ENCODE measurements at regions not wholly inside any gene's neighbourhood (a gene's known extent, or its start where the extent isn't known, plus 50 kb on each side); places are given as distances from the start of the nearest gene placed in this dataset.

GRCh38 chr5:104429911-104430310 lies 867.3 kb upstream of the NUDT12 start:
- TF ChIP-seq POLR2AphosphoS5 (IDR thresholded peaks at IDR 0.05; ENCODE audit: borderline replicate concordance, low read depth, low read length) (no peak), EZH2 (IDR thresholded peaks at IDR 0.05) (no peak), FOXP2 (optimal IDR thresholded peaks at IDR 0.05; ENCODE audit: control extremely low read depth, extremely low read length, insufficient read depth) (no peak)

Data from SK-N-MC (cell line).